ENCODE measurements at regions not wholly inside any gene's neighbourhood (a gene's known extent, or its start where the extent isn't known, plus 50 kb on each side); places are given as distances from the start of the nearest gene placed in this dataset.

GRCh38 chr16:65604771-65605170 is 482.9 kb upstream of the CDH11 start (continued):
- TF ChIP-seq NANOG (IDR thresholded peaks at IDR 0.05; ENCODE audit: insufficient read depth, low read depth, low read length, poor library complexity, severe bottlenecking) = no peak

Measured in H1 (cell line).